ENCODE measurements at regions not wholly inside any gene's neighbourhood (a gene's known extent, or its start where the extent isn't known, plus 50 kb on each side); places are given as distances from the start of the nearest gene placed in this dataset.

DNA sequence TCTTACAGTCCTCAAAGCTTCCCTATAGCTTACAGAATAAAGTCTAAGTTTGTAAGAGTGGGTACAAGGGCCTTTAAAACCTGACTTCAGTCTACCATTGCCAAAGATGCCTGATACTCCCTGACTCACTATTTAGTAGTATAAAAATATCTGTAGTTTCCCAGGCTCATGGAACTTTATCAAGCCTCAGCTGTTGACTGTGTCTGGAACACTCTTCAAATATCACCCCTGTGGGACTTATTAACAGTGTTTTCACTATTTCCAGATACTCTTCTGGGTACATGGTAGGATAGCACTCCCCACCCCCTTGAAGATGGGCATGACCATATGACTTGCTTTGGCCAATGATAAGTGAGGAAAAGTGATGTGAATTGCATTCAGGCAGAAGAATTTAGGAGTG lies 105.3 kb upstream of the TENT5A start:
- DNase-seq = no peak

- DNase-seq = no peak
Measured at GRCh38 chr6:81856872-81857271, 104.4 kb upstream of the TENT5A start.

DNA sequence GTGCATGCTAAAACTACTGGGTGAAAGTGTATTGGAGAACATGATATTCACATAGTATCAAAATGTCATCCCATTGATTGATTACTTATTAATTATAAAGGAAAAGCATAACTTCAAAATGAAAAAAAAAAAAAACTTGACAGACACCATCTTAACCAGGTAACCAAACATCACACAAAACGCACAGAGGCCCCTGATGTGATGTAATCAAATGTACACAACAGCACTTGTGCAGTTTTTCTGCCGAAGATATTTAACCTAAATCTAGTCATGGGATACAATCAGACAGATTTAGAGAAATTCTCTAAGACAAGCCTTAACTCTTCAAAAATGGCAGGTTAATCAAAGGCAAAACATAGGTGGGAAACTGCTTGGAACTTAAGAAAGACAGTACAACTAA lies 102.0 kb upstream of the TENT5A start:
- DNase-seq = no peak

DNA sequence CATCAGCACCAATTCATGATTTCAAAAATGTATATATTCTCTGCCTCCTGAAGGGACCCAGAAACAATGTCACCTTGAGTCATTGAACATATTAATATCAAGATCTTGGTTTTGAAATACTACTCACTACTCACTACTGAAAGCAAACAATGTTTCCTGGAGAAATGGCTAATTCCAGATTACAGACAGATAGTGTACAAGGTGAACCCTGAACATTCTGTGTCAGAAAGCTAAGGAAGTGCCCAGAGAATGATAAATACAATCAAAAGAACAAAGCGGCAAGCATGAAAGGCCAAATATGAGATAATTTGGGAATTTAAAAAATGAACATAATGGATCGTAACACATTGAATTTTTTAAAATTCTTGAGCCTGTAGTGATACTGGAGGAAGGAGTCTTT lies 101.5 kb upstream of the TENT5A start:
- DNase-seq = no peak

DNA sequence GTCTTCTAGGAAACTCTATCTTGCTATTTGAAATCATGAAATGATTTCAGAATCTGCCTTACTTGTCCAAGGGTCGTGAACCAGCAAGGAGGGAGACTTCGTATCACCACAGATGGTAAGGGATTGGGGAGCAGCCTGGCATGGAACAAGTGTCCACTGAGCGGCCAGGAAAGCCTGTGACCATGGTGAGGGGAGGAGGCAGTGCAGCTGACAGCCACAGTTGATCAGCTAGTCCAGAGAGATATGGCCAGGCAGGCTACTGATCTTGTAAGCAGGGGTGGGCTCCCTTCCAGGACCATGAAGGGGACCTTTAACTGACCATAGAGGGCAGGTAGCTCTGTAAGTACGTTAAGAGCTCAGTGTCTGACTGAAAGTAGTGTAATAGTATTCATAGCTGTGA lies 96.8 kb upstream of the TENT5A start:
- DNase-seq = no peak

GRCh38 chr6:81847866-81848265 lies 95.4 kb upstream of the TENT5A start:
- DNase-seq = no peak

DNA sequence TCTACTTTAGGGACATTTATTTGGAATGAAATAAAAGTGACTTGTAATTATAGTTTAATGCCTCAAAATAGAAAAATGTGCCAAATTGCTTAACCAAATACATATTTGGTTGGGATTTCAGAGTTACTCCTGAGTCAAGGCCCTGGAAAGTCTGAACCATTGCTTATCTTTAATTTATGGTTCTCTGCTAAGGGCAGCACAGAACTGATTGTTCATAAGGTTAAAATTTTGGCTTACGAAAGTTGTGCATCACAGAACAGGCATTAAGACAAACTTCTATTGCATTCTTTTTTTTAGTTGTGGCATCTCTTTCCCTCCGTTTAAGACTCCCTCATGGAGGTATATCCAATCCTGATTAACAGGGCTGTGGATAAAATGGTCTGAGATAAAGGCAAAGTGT lies 92.2 kb upstream of the TENT5A start:
- no peak for DNase-seq

DNA sequence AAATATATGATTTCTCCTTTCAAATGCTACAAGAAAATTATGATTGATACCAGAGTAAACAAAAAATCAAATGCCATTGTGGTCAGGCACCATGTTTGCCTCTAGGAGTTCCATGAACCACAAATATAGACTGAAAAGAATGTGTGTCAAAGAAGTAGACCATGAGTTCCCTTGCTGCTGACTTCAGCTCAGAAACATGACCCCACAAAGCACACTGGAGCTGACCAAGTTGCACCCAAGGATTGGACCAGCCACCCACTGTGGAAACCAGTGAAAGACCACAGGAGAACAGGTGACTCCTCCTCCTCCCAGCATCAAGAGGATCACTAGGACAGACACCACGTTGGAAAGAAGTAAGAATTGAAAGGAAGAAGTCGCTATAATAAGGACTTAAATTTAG lies 90.8 kb upstream of the TENT5A start:
- no peak for DNase-seq

DNA sequence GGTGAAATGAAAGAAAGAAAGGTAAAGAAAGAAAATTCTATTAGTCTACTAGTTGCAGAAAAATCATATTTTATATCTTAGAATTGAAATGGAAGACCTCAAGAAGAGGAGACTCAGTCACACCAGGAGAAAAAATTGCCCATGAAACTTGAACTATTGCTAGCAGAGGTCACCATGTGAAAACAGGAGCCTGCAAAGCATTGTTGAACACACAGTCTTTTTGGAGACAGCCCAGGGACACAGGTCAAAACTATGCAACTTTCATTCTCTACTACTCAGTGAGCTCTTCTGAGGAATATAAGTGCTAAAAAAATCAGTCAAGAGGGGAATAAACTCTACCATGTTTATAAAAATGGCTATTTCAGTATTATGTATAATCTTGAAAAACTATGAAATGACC lies 89.8 kb upstream of the TENT5A start:
- no peak for DNase-seq

GRCh38 chr6:81838724-81839426 lies 86.4 kb upstream of the TENT5A start:
- no peak for DNase-seq

DNA sequence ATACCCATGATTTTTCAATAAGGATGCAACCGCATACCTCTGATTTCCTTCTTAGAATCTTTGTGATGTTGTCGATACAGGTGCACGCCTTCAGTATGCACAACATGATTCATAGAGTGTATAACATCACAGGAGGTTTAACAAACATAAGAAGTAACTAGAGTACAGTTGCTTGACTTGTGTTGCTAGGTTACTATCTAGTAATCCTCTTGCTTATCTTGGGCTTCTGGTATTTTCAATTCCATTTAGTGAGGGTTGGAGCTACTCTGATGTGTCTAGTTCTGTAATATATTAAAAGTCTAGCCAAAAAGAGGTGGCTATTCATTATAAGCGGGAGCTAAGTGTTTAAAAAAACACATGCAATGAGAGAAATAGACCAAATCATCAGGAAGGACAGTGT lies 85.5 kb upstream of the TENT5A start:
- DNase-seq = no peak

- DNase-seq = no peak
Measured at GRCh38 chr6:81834141-81834681, 81.7 kb upstream of the TENT5A start.

DNA sequence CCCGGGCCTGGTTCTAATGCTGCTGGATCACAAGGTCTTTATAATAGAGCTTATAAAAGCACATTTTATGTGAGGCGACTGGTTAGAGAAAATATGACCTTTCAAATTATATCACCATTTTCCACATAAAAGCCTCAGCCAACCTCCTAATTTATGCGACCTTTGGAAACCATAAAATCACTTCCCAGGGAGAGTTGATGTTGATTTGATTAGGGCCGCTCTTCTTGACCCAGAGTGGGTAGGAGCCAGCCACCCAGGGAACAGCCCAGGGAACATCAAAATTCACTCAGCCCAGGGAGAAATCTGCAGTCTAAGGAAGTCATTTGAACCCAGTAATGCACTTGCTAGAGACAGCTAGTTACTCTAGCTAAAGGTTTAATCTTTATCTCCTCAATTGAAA lies 79.8 kb upstream of the TENT5A start:
- no peak for DNase-seq

DNA sequence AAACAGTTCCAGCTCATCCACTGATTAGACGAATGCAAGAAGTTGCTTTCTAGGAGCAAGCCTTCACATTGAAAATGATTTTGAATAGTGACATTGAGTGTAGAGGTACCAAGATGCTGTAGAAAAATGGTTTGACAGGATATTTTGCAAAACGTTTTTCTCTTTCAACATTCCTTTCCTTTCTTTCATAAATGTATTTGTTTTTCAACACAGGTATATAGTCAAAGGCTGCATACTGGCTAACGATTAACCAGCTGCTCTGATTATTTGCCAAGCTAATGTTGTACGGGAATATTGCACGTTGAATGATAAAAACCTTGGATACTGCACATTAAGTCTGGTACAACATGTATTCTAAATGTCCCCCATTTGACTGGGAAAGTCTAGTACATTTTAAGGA lies 78.8 kb upstream of the TENT5A start:
- DNase-seq = no peak

GRCh38 chr6:81826784-81827183 lies 74.3 kb upstream of the TENT5A start:
- DNase-seq = no peak

DNA sequence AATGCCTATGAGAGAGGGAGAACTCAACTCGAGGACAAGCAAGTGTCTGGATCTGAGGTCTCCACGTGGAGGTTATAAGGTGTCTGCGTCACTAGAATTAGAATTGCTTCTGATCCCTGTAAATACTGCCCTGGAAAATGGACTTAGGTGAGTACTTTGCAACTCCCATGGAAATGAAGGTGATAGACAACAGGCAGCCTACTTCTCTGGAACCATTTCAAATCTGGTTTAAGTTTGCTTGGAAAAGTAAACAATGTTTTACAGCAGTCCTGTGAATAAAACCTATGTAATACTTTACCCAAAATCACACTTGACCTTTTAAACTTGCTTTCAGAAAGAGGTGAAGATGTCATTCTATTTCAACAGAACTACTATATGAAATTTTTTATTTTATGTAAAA lies 70.1 kb upstream of the TENT5A start:
- no peak for DNase-seq

DNA sequence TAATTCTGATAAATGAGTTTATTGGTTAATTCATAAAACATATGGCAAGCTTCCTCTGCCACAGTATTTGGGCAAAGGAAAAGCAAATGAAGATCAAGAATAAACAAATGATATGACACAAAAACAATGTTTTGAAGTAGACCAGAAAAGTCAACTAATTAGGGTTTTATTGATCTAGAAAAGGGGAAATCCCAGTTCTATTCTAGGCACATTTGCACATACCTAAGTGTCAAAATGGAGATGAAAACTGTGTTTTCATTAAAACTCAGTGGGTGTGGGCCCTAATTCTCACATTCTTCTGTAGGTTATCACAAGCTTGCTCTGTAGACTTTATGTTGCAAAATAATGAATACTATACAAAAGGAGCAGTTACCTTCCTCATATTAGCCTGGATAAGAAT lies 69.0 kb upstream of the TENT5A start:
- DNase-seq = no peak

- no peak for DNase-seq
Measured at GRCh38 chr6:81820980-81821379, 68.5 kb upstream of the TENT5A start.

DNA sequence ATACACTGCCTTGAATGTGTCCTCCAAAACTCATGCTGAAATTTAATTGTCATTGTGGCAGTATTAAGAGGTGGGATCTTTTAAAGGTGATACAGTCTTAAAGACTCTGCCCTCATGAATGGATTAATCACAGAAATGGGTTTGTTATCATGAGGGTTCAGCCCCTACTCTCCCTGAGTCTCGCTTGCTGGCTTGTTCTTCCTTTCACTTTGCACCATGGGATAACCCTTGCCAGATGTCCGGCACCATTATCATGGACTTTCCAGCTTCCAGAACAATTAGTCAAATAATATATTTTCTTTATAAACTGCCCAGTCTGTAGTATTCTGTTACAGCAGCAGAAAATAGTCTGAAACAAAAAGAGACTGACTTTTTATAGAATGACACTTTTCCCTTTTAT lies 67.9 kb upstream of the TENT5A start:
- DNase-seq = no peak

- no peak for DNase-seq
Measured at GRCh38 chr6:81819767-81820166, 67.3 kb upstream of the TENT5A start.

- DNase-seq = no peak
Measured at GRCh38 chr6:81818901-81819361, 66.5 kb upstream of the TENT5A start.

GRCh38 chr6:81816380-81816779 lies 63.9 kb upstream of the TENT5A start:
- peak; percentile 23 for DNase-seq

- DNase-seq = no peak
Measured at GRCh38 chr6:81814370-81815076, 62.0 kb upstream of the TENT5A start.

GRCh38 chr6:81813305-81813704 lies 60.8 kb upstream of the TENT5A start:
- no peak for DNase-seq

GRCh38 chr6:81812401-81812800 lies 59.9 kb upstream of the TENT5A start:
- DNase-seq = no peak
